ENCODE measurements at regions not wholly inside any gene's neighbourhood (a gene's known extent, or its start where the extent isn't known, plus 50 kb on each side); places are given as distances from the start of the nearest gene placed in this dataset.

DNA sequence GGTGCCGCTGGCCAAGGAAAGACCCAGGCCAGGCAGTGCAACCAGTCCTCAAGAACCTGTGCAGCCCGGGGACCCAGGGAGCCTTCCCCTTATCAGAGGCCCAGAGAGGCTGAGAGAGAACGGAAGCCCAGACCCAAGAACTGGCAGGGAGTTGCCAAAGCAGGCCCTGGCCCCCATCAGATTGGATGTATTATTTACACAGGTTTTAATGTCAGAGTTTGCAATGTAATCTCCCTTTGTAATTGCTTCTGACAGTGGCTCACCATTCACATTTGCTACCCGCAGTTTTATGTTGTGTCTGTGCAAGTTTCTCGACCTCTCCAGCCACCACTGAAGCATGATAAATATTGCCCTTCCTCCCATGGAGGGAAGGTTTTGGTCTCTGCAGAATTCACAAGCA lies 660.9 kb downstream of the LIG4 start:
- no peak for ATAC-seq

GRCh38 chr13:107553838-107554237 lies 661.5 kb downstream of the LIG4 start:
- ATAC-seq = no peak

- no peak for ATAC-seq
Observed at GRCh38 chr13:107551521-107551920, 663.8 kb downstream of the LIG4 start.

DNA sequence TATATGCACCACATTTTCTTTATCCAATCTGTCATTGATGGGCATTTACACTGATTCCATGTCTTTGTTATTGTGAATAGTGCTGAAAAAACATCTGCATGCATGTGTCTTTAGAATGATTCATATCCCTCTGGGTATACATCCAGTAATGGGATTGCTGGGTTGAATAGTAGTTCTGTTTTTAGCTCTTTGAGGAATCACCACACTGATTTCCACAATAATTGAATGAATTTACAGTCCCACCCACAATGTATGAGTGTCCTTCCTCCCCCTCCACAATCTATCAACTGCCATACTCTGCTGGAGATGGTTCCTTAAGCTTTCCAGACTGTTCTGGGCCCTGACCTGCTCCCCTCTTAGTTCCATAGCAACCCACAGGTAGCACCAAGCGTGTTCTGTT lies 667.0 kb downstream of the LIG4 start:
- ATAC-seq = no peak

DNA sequence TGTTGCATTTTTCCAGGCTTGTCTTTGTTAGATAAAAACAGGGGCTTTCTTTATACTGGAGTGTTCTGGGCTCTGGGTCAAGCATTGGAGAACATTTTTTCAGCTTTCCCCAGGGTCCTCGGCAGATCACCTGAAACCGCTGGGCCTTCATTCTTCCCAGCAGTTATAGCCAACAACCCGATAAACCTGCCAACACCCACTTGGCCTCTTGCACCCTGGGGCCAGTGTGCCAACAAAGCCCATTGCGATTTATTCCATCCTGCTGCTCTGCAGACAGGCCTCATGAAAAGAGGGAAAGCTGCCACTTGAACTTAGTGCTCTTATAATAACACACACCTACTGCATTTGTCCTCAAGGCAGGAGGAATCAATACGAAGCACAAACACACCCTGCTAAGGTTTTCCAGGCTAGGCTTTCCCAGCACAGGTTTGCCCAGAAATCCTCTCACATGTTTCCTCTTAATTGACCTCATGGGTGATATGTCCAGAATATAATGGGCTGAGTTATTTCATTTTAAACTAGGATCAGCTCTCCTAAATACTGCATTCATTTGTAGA lies 669.3 kb downstream of the LIG4 start:
- ATAC-seq = no peak

DNA sequence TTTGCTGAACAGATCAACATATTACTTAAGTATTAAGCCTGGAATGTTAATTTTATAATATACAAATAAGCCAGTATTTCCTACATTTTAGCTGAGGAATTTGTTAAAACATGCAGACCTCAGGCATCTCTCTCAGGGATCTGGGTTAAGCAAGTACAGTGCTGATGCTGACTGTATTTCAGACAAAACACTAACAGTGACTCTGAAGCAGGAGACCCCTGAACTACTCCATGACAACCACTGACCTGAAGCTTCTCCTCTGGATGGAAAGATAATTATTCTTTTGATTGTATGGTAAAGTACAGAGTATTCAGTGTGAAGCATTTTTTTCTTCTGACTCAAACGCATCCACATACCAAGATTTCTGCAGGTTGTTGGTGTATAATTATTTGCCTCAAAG lies 680.8 kb downstream of the LIG4 start:
- ATAC-seq = no peak

- ATAC-seq = no peak
Observed at GRCh38 chr13:107531816-107532215, 683.5 kb downstream of the LIG4 start.

- ATAC-seq = no peak
Observed at GRCh38 chr13:107531180-107531579, 684.2 kb downstream of the LIG4 start.

- no peak for ATAC-seq
Observed at GRCh38 chr13:107529035-107529434, 686.3 kb downstream of the LIG4 start.

GRCh38 chr13:107518780-107519179 lies 696.6 kb downstream of the LIG4 start:
- ATAC-seq = no peak

DNA sequence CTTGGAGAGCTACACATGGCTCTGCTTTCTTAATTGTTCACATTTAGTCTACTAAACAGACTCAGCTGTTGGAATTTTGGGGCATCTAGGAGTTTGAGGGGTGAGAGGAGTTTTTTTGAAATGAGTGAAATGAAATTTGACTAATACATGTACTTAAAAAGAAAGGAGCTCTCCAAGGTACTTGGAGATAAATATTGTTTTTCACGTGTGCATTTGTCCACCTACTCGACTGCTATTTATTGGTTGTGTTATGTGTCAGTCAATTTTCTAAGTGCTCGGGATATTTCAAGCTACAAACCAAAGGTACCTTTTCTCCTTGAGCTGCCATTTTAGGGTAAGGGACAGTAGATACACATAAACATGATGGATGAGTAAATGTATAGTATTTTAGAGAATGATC lies 697.0 kb downstream of the LIG4 start:
- no peak for ATAC-seq

DNA sequence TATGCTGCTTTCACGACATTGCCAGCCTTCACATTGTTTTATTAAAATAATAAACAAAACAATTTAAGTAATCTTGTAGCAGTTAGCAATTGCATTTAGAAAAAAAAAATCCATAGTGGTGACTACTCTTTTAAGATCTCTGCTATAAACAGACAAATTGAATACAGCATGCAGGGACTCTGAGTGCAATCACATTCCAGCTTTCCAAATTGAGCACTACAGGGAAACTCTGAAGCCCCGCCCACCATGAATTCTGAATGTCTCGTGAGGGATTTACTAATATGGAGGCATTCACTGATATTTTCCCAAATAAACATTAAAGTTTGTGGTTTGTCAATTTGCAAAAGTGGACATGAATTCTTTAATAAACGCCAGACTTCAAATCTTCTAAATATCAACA lies 698.8 kb downstream of the LIG4 start:
- no peak for ATAC-seq

DNA sequence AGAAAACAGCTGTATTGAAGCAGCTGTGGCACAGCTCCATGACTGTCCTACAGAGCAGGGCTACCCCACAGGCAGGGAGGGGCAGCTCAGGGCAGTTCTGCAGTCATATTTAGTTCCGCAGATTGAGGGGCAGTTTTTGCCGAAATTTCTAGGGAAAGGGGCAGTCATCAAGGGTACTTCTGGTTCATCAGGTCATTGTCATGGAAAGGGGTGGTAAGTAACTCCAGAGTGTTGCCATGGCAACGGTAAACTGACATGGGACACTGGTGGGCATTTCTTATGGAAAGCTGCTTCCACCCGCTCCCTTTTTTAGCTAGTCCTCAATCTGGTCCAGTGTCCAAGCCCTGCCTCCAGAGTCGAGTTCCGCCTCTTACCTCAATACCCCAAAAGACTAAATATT lies 702.8 kb downstream of the LIG4 start:
- ATAC-seq = no peak

DNA sequence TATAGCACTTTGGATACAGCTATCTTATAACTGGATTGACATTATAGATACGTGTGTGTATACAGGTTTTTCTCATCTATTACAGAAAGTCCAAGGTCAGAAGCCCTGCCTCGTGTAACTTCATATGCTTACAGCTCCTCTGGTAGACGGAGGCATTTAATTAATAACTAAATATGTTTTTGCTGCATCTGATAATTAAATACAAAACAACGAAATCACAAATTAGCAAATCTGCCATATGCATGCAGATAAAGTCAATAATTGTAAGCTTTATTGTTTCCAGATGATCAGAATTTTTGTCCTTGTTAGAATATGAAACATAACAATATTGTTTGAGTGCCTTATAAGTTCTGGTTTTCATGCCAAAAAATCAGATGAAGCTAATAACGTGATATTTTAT lies 717.7 kb downstream of the LIG4 start:
- no peak for ATAC-seq

- no peak for ATAC-seq
Observed at GRCh38 chr13:107493266-107493665, 722.1 kb downstream of the LIG4 start.

DNA sequence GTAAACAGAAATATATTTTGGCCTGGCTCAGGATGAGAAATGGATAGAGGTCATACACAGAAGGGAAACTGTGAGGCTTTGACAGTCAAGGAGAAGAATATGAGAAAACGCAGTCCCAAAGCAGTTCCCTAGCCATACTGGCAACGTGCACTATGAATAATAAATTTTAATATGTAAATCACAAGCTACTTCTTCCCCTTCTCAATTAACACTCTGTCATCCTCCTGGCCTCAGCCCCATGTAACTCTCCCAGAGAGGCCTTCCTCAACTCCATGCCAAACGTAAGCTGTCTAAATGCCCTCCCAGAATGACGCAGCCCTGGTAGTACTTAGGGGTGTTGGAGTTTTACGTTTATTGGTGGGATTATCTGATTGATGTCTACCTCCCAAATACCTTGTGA lies 732.6 kb downstream of the LIG4 start:
- no peak for ATAC-seq

- no peak for ATAC-seq
Observed at GRCh38 chr13:107480130-107480529, 735.2 kb downstream of the LIG4 start.

GRCh38 chr13:107477772-107478379 lies 737.5 kb downstream of the LIG4 start:
- no peak for ATAC-seq

DNA sequence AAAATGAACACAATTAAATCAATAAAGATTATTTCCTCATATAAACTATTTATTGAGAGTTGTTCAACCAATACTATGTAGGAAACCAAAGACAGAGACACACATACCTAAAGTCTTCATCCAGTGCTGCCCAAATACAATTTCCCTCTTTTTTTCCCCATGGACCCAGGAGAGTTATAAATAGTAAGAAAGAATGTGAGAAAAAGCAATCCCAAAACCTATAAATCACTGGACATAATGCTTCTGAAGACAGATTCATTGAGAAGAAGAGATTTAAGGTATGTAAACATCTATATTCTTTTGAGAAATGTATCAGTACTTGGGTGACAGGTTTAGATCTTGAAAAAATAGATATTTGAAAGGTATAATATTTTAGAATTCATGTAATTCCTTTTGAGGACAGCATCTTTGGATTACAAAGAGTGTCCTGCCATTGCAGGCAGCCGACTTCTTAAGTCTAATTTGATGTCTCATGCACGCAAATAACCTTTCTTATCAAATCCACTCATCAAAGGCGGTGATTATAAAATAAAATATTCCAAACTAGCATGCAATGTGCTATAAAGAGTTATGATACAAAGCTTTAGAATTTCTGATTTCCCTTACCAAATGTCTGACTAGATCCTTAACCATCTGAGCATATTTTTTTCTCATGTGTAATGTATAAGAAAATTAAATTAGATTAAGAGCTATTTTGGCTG lies 739.4 kb downstream of the LIG4 start:
- no peak for ATAC-seq

- no peak for ATAC-seq
Observed at GRCh38 chr13:107473253-107473652, 742.1 kb downstream of the LIG4 start.

GRCh38 chr13:107466326-107467099 lies 748.8 kb downstream of the LIG4 start:
- ATAC-seq = no peak

GRCh38 chr13:107462501-107462900 lies 752.8 kb downstream of the LIG4 start:
- no peak for ATAC-seq

- ATAC-seq = no peak
Observed at GRCh38 chr13:107461751-107462150, 753.6 kb downstream of the LIG4 start.

DNA sequence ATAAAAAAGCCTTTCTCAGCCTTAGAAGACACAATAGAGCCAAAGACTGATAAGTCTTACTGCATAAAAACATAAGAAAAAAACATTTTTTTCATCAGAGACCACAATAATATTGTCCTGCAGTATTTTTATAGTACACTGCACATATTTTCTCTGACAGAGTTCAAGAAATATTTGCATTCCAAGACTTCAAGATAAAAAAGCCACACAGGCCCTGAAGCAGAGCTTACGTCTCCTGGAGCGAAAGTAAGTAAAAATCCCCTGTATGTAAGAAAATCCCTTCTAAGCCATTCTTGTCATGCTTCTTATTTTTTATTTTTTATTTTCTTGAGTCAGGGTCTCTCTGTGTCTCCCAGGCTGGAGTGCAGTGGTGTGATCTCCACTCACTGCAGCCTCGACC lies 755.9 kb downstream of the LIG4 start:
- no peak for ATAC-seq

All from esophagus mucosa (tissue), 1 donor.